ENCODE measurements at regions not wholly inside any gene's neighbourhood (a gene's known extent, or its start where the extent isn't known, plus 50 kb on each side); places are given as distances from the start of the nearest gene placed in this dataset.

GRCh38 chr15:93243573-93243972 is 154.6 kb upstream of the RGMA start:
- FAIRE-seq (no peak), DNase-seq (ENCODE audit: insufficient read length) (no peak)
- TF ChIP-seq TAF1 (IDR thresholded peaks at IDR 0.05; ENCODE audit: borderline replicate concordance, low read depth, low read length) (no peak), POLR2A (IDR thresholded peaks at IDR 0.05; ENCODE audit: low read depth, low read length) (no peak), POLR2AphosphoS5 (IDR thresholded peaks at IDR 0.05; ENCODE audit: low read depth, low read length) (no peak)

GRCh38 chr15:93241696-93242585 is 152.9 kb upstream of the RGMA start:
- TF ChIP-seq POLR2AphosphoS5 (IDR thresholded peaks at IDR 0.05; ENCODE audit: low read depth, low read length): no peak
- TF ChIP-seq TAF1 (IDR thresholded peaks at IDR 0.05; ENCODE audit: borderline replicate concordance, low read depth, low read length): no peak
- TF ChIP-seq POLR2A (IDR thresholded peaks at IDR 0.05; ENCODE audit: low read depth, low read length): no peak
- FAIRE-seq (no peak), DNase-seq (ENCODE audit: insufficient read length) (no peak)

- DNase-seq (ENCODE audit: insufficient read length) (no peak), FAIRE-seq (no peak)
- no peak for TF ChIP-seq TAF1 (IDR thresholded peaks at IDR 0.05; ENCODE audit: borderline replicate concordance, low read depth, low read length)
- no peak for TF ChIP-seq POLR2A (IDR thresholded peaks at IDR 0.05; ENCODE audit: low read depth, low read length)
- no peak for TF ChIP-seq POLR2AphosphoS5 (IDR thresholded peaks at IDR 0.05; ENCODE audit: low read depth, low read length)
Measured at GRCh38 chr15:93239993-93240392, 151.0 kb upstream of the RGMA start.

DNA sequence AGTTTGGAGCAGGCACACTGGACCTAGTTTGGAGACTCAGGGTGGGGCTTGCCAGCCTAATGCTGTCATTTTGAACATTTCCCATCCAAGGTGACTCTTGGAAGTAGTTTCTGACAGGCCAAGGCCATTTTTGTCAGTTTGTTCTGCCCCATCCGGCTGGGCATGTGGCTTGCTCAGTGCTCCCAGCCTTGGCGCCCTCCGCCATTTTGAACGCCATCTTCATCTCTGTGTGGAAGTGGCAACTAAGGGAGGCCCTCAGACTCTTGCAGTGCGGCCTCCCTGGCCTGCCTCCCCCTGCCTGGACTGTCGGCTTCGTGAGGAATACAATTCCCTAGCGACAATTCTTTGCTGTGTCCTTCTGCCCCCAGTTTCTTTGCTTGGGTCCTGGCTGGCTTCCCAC is 150.6 kb upstream of the RGMA start:
- no peak for TF ChIP-seq POLR2AphosphoS5 (IDR thresholded peaks at IDR 0.05; ENCODE audit: low read depth, low read length)
- no peak for TF ChIP-seq POLR2A (IDR thresholded peaks at IDR 0.05; ENCODE audit: low read depth, low read length)
- TF ChIP-seq TAF1 (IDR thresholded peaks at IDR 0.05; ENCODE audit: borderline replicate concordance, low read depth, low read length): no peak

DNA sequence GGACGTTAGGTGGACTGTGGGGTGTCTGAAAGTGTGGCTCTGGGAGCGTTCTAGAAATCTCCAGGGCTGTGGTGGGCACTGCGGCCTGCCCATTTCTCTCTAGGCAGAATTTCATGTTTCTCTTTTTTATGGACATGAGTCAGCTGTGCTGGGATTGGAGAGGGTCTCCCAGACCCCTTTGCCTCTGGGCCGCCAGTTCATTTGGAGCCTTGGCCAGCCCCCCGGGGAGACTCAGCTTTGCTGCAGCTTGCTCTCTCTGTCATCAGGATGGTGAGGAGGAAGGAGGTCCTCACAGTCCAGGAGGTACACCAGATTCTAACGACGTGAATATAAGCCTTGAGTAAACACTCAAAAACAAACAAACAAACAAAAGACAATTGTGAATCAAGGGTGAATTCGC is 149.6 kb upstream of the RGMA start:
- DNase-seq (ENCODE audit: insufficient read length) (no peak), FAIRE-seq (no peak)
- TF ChIP-seq POLR2AphosphoS5 (IDR thresholded peaks at IDR 0.05; ENCODE audit: low read depth, low read length) (no peak), POLR2A (IDR thresholded peaks at IDR 0.05; ENCODE audit: low read depth, low read length) (no peak), TAF1 (IDR thresholded peaks at IDR 0.05; ENCODE audit: borderline replicate concordance, low read depth, low read length) (no peak)

More for the DNA sequence above, 150.6 kb upstream of the RGMA start:
- FAIRE-seq: no peak
- DNase-seq (ENCODE audit: insufficient read length): no peak

- TF ChIP-seq TAF1 (IDR thresholded peaks at IDR 0.05; ENCODE audit: borderline replicate concordance, low read depth, low read length) (no peak), POLR2AphosphoS5 (IDR thresholded peaks at IDR 0.05; ENCODE audit: low read depth, low read length) (no peak), POLR2A (IDR thresholded peaks at IDR 0.05; ENCODE audit: low read depth, low read length) (no peak)
- no peak for DNase-seq (ENCODE audit: insufficient read length)
- no peak for FAIRE-seq
Measured at GRCh38 chr15:93235926-93236780, 147.1 kb upstream of the RGMA start.

DNA sequence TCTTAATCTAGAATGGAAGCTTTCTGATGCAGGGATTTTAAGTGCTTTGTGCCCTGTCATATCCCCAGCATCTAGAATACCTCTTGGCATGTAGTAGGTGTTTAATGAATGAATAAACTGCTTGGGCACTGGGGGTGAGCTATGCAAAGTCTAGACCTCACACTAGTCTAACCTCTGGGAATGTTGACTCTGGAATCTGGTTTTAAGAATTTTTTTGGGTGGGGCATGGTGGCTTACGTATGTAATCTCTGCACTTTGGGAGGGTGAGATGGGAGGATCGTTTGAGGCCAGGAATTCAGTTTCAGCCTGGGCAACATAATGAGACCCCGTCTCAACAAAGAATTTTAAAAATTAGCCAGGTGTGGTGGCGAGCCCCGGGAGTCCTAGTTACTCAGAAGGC is 146.3 kb upstream of the RGMA start:
- TF ChIP-seq TAF1 (IDR thresholded peaks at IDR 0.05; ENCODE audit: borderline replicate concordance, low read depth, low read length): no peak
- TF ChIP-seq POLR2AphosphoS5 (IDR thresholded peaks at IDR 0.05; ENCODE audit: low read depth, low read length): no peak
- TF ChIP-seq POLR2A (IDR thresholded peaks at IDR 0.05; ENCODE audit: low read depth, low read length): no peak
- DNase-seq (ENCODE audit: insufficient read length) (no peak), FAIRE-seq (no peak)

- DNase-seq (ENCODE audit: insufficient read length) (no peak), FAIRE-seq (no peak)
- TF ChIP-seq TAF1 (IDR thresholded peaks at IDR 0.05; ENCODE audit: borderline replicate concordance, low read depth, low read length) (no peak), POLR2A (IDR thresholded peaks at IDR 0.05; ENCODE audit: low read depth, low read length) (no peak), POLR2AphosphoS5 (IDR thresholded peaks at IDR 0.05; ENCODE audit: low read depth, low read length) (no peak)
Measured at GRCh38 chr15:93233710-93234109, 144.7 kb upstream of the RGMA start.

DNA sequence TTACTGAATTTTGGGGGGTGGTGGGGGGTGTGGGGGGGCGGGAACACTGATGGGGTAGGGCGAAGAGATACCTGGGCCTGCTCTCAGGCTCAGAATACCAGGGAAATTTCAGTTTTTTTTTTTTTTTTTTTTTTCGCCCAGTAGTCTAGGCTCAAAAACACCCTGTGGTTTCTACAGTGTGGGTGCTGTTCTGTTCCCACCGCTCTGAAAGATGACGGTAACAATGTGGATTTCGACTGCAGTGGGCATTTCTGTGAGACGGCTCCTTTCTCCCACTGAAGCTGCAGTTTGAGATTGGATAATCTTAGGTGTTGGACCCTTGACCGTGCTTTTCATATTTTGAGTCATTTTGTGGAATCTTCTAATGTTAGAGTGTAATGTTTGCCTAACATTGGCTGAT is 143.8 kb upstream of the RGMA start:
- TF ChIP-seq POLR2AphosphoS5 (IDR thresholded peaks at IDR 0.05; ENCODE audit: low read depth, low read length) (no peak), TAF1 (IDR thresholded peaks at IDR 0.05; ENCODE audit: borderline replicate concordance, low read depth, low read length) (no peak), POLR2A (IDR thresholded peaks at IDR 0.05; ENCODE audit: low read depth, low read length) (no peak)
- no peak for FAIRE-seq
- DNase-seq (ENCODE audit: insufficient read length): no peak

- TF ChIP-seq POLR2AphosphoS5 (IDR thresholded peaks at IDR 0.05; ENCODE audit: low read depth, low read length) (no peak), TAF1 (IDR thresholded peaks at IDR 0.05; ENCODE audit: borderline replicate concordance, low read depth, low read length) (no peak), POLR2A (IDR thresholded peaks at IDR 0.05; ENCODE audit: low read depth, low read length) (no peak)
- DNase-seq (ENCODE audit: insufficient read length) (no peak), FAIRE-seq (no peak)
Measured at GRCh38 chr15:93231994-93232393, 143.0 kb upstream of the RGMA start.

DNA sequence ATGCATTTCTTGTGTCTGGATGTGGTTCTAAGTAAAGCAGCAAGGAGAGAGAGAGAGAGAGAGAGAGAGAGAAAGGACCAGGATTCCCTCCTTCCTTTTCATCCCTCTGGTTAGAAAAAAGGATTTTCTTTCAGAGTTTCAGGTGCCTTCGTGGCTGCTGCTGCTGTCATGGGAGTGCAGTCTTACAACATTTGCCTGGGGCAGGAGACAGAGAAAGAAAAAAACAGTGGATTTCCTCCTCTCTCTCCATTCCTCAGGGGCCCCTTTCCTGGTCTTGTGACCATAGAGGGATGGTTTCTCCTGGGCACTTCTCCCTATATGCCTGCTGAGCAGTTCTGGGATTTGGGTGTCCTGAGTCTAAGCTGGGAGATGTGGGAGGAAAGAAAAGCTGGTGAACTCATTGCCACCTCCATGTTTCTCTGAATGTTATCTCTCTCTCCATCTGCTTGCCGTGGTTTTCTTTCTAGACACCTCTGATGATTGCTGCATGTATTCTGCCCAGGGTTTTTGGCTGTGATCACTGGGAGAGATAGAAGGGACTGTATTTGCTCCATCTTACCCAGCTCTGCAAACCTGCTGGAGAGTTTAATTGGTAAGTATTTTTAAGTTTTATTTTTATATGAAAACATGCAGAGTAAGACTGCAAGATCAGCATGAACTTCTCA is 142.4 kb upstream of the RGMA start:
- TF ChIP-seq TAF1 (IDR thresholded peaks at IDR 0.05; ENCODE audit: borderline replicate concordance, low read depth, low read length) (no peak), POLR2A (IDR thresholded peaks at IDR 0.05; ENCODE audit: low read depth, low read length) (no peak), POLR2AphosphoS5 (IDR thresholded peaks at IDR 0.05; ENCODE audit: low read depth, low read length) (no peak)
- no peak for DNase-seq (ENCODE audit: insufficient read length)
- FAIRE-seq: no peak
